ENCODE measurements at regions not wholly inside any gene's neighbourhood (a gene's known extent, or its start where the extent isn't known, plus 50 kb on each side); places are given as distances from the start of the nearest gene placed in this dataset.

DNA sequence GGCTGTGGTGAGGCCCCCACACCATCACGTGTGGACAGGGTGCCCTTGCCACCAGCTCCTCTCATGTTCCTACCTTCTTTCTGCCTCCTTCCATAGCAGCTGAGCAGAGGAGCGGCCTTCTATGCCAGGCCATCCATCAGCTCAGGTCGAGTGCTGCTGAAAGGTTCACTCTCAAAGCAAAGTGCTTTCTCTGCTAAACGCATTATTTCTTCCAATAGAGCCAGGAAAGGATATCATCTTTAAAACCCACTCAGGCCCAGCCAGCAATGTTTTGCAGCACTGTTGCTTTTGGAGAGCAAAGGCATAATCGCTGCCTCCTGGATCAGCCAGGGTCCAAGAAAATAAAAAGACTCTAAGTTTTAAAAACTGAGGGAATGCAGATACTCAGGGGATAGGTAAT is 54.9 kb upstream of the GPRC5B start:
- H3K27ac ChIP-seq = no peak overlapping the region
- TF ChIP-seq, protein P1, sequence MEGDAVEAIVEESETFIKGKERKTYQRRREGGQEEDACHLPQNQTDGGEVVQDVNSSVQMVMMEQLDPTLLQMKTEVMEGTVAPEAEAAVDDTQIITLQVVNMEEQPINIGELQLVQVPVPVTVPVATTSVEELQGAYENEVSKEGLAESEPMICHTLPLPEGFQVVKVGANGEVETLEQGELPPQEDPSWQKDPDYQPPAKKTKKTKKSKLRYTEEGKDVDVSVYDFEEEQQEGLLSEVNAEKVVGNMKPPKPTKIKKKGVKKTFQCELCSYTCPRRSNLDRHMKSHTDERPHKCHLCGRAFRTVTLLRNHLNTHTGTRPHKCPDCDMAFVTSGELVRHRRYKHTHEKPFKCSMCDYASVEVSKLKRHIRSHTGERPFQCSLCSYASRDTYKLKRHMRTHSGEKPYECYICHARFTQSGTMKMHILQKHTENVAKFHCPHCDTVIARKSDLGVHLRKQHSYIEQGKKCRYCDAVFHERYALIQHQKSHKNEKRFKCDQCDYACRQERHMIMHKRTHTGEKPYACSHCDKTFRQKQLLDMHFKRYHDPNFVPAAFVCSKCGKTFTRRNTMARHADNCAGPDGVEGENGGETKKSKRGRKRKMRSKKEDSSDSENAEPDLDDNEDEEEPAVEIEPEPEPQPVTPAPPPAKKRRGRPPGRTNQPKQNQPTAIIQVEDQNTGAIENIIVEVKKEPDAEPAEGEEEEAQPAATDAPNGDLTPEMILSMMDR (conservative IDR thresholded peaks at IDR 0.05) = no peak

DNA sequence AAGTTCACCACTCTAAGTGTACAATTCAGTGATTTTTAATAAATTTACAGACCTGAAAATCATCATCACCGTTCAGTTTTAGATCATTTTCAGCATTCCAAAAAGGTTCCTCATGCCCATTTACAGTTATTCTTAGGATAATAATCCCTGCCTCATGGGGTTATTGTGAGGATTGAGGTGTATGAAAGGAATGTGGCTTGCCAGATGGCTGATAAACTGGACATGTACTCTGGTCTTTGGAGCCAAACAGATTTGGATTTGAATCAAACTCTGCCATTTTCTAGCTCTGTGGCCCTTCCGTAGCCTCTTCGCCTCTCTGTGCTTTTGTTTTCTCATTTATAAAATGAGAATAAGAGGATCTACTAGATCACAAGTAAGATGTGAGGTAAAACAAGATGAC is 53.9 kb upstream of the GPRC5B start:
- H3K27ac ChIP-seq = no peak overlapping the region
- TF ChIP-seq, protein P1 (conservative IDR thresholded peaks at IDR 0.05) = no peak

DNA sequence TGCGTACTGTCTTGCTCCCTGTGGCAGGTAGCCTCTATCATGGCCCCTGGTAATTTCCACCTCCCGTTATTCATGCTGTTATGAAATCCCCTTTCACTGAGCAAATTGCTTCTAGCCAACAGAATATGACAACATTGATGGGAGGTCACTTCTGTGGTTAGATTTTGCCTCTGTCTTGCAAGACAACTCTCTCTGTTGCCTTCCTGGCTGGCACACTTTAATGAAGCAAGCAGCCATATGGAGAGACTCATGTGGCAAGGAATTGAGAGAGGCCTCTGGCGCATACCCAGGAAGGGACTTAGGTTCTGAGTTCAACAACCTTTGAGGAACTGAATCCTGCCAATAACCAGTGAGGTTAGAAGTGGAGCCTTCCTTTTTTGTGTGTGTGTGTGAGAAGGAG is 51.8 kb upstream of the GPRC5B start:
- no peak overlapping the region for H3K27ac ChIP-seq
- TF ChIP-seq, protein P1 (conservative IDR thresholded peaks at IDR 0.05) = no peak

DNA sequence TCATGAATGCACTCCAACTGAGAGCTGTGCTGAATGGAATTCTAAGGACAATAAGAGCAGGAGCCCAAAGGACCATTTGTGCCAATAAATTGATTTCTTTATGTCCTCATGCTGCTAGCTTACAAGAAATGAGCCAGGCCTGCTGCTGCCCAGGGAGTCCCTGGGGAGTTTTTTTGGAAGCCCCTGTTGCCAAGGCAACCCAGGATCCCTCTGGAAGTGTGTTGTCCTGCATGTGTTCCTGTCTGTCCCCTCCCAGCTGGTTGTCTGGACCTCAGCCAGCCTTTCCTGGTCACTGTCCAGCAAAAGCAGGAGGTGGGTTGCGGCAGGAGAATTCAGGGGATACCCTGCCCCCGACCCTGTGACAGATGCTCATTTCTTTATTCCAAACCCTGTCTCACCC is 51.0 kb upstream of the GPRC5B start:
- TF ChIP-seq, protein P1 (conservative IDR thresholded peaks at IDR 0.05) = no peak
- no peak overlapping the region for H3K27ac ChIP-seq
